ENCODE measurements at regions not wholly inside any gene's neighbourhood (a gene's known extent, or its start where the extent isn't known, plus 50 kb on each side); places are given as distances from the start of the nearest gene placed in this dataset.

DNA sequence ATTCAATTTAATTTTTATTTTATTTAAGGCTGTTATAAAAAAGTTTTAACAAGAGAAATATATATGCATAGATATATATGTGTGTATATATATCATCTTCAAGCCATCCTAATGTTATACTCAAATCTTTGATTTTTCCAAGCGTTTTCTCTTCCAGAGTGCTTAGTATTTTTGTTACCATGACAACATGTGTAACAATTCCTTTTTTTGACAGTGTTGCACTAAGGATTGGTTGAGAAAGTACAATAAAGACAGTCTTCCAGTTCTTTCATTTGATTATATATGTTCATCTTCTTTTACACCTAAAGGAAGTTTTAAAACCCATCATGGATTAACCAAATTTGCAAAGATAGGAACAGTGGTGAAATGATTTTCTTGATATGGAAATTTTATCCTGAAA is 171.7 kb downstream of the KLF6 start:
- TF ChIP-seq POLR2AphosphoS5 (IDR thresholded peaks at IDR 0.05; ENCODE audit: borderline replicate concordance, low read depth, low read length), result no peak
- no peak for TF ChIP-seq EZH2 (IDR thresholded peaks at IDR 0.05)
- TF ChIP-seq FOXP2 (optimal IDR thresholded peaks at IDR 0.05; ENCODE audit: control extremely low read depth, extremely low read length, insufficient read depth), result no peak
